H1 (cell line): ENCODE measurements at regions not wholly inside any gene's neighbourhood (a gene's known extent, or its start where the extent isn't known, plus 50 kb on each side); places are given as distances from the start of the nearest gene placed in this dataset.

Experiments
- CTCF ChIA-PET: fragments of 300-600 bp; sonication (Branson Sonifier 250); formaldehyde crosslinking; loops from one replicate; lab custom pipeline; 2021; ENCODE audit not compliant: partially characterized antibody; lab: Charles Lee
- POLR2A ChIA-PET: fragments of 300-600 bp; sonication (Branson Sonifier 250); formaldehyde crosslinking; loops from one replicate; lab custom pipeline; 2021; ENCODE audit warnings: inconsistent platforms; ENCODE audit not compliant: partially characterized antibody; lab: Charles Lee
- DNase-seq, 2 experiments: peaks; one replicate each; pipeline versions ENCODE4 v3.0.0 to v3.0.0-alpha.2; 2010 to 2022; ENCODE audit warnings: low spot score in 2 of 2, low read depth in 1 of 2, mixed read lengths in 1 of 2
- FAIRE-seq: peaks from 2 replicates; lab custom pipeline; 2011; peaks lifted over from hg19 to GRCh38; lab: Jason Lieb, UNC
- H2AFZ ChIP-seq: 2 replicates; pipeline ENCODE4 v1.8.1; 2012; ENCODE audit warnings: low read length, inconsistent platforms
- H2AK5ac ChIP-seq: 2 replicates; pipeline ENCODE4 v1.6.1; 2013; ENCODE audit warnings: low read depth, low read length
- H2BK120ac ChIP-seq: replicated peaks from 2 replicates; pipeline ENCODE3; 2013; ENCODE audit warnings: low read depth, low read length, inconsistent platforms
- H2BK12ac ChIP-seq: 2 replicates; pipeline ENCODE4 v1.6.1; 2013; ENCODE audit warnings: low read depth, low read length
- H2BK15ac ChIP-seq: 2 replicates; pipeline ENCODE4 v1.6.1; 2013; ENCODE audit warnings: low read length
- H2BK20ac ChIP-seq: 2 replicates; pipeline ENCODE4 v1.6.1; 2013; ENCODE audit warnings: low read length
- H2BK5ac ChIP-seq: 2 replicates; pipeline ENCODE4 v1.6.1; 2013; ENCODE audit warnings: low read depth, low read length
- H3K14ac ChIP-seq: 2 replicates; pipeline ENCODE4 v1.6.1; 2013; ENCODE audit warnings: inconsistent platforms; ENCODE audit not compliant: insufficient read length
- H3K18ac ChIP-seq: 2 replicates; pipeline ENCODE4 v1.6.1; 2013; ENCODE audit warnings: low read length; ENCODE audit errors: extremely low read depth
- H3K23ac ChIP-seq: 2 replicates; pipeline ENCODE4 v1.6.1; 2013; ENCODE audit warnings: inconsistent platforms; ENCODE audit not compliant: insufficient read length
- H3K23me2 ChIP-seq: 2 replicates; pipeline ENCODE4 v1.6.1; 2013; ENCODE audit warnings: low read depth, low read length
- H3K27ac ChIP-seq: 2 replicates; pipeline ENCODE4 v1.6.1; 2011; ENCODE audit warnings: low read depth, low read length, inconsistent platforms
- H3K27me3 ChIP-seq, 4 experiments: replicated peaks in 1 of 4; 1 replicate in 1 of 4; 2 replicates in 3 of 4; pipeline versions ENCODE4 v1.6.1 to v1.8.1; 2011 to 2013; ENCODE audit warnings: low read length in 3 of 4, mild to moderate bottlenecking in 3 of 4, inconsistent platforms in 2 of 4, mixed read lengths in 2 of 4, moderate library complexity in 1 of 4; ENCODE audit not compliant: control insufficient read depth in 3 of 4, insufficient read depth in 3 of 4; ENCODE audit errors: extremely low read depth in 1 of 4
- H3K36me3 ChIP-seq, 4 experiments: 2 replicates each; pipeline versions ENCODE4 v1.6.1 to v1.8.1; 2011 to 2013; ENCODE audit warnings: mild to moderate bottlenecking in 4 of 4, low read length in 3 of 4, moderate library complexity in 2 of 4, control low read depth in 1 of 4, inconsistent platforms in 1 of 4; ENCODE audit not compliant: insufficient read depth in 4 of 4, control insufficient read depth in 2 of 4
- H3K4ac ChIP-seq: replicated peaks from 2 replicates; pipeline ENCODE3; 2013; ENCODE audit warnings: low read length, low read depth, mixed read lengths, inconsistent platforms; ENCODE audit not compliant: insufficient read length
- H3K4me1 ChIP-seq, 4 experiments: replicated peaks in 1 of 4; 1 replicate in 1 of 4; 2 replicates in 3 of 4; pipeline versions ENCODE4 v1.6.1 to v1.8.1; 2011 to 2013; ENCODE audit warnings: low read length in 3 of 4, inconsistent platforms in 2 of 4, mixed read lengths in 1 of 4; ENCODE audit not compliant: insufficient read depth in 4 of 4, control insufficient read depth in 3 of 4
- H3K4me2 ChIP-seq, 2 experiments: 2 replicates each; pipeline versions ENCODE4 v1.6.1 to v1.8.1; 2011 to 2013; ENCODE audit warnings: low read depth in 2 of 2, low read length in 2 of 2, control low read depth in 1 of 2, inconsistent platforms in 1 of 2, mild to moderate bottlenecking in 1 of 2; ENCODE audit not compliant: insufficient read depth in 1 of 2
- H3K4me3 ChIP-seq, 4 experiments: fragments of 200-600, 300-600 bp in 1 of 4; sonication (generic), shearing (Covaris generic), sonication (Bioruptor Twin) in 1 of 4; 2 replicates each; pipeline versions ENCODE4 v1.5.1 to v1.8.1; 2011 to 2016; ENCODE audit warnings: low read length in 4 of 4, low read depth in 3 of 4, control low read depth in 2 of 4, inconsistent platforms in 2 of 4, mild to moderate bottlenecking in 2 of 4, mixed read lengths in 1 of 4, moderate library complexity in 1 of 4; ENCODE audit not compliant: insufficient read depth in 2 of 4; ENCODE audit errors: extremely low read depth in 1 of 4
- H3K56ac ChIP-seq: replicated peaks from 2 replicates; pipeline ENCODE3; 2013; ENCODE audit warnings: low read depth, mild to moderate bottlenecking, mixed read lengths, low read length, inconsistent platforms; ENCODE audit not compliant: insufficient read length
- H3K79me1 ChIP-seq: 2 replicates; pipeline ENCODE4 v1.6.1; 2013; ENCODE audit warnings: low read depth, low read length, control low read depth
- H3K79me2 ChIP-seq, 2 experiments: 2 replicates each; pipeline versions ENCODE4 v1.6.1 to v1.8.1; 2012 to 2013; ENCODE audit warnings: low read length in 2 of 2, mild to moderate bottlenecking in 2 of 2, inconsistent platforms in 1 of 2; ENCODE audit not compliant: insufficient read depth in 2 of 2, control insufficient read depth in 1 of 2
- H3K9ac ChIP-seq, 4 experiments: replicated peaks in 1 of 4; 1 replicate in 1 of 4; 2 replicates in 3 of 4; pipeline versions ENCODE4 v1.6.1 to v1.8.1; 2011 to 2013; ENCODE audit warnings: low read depth in 3 of 4, low read length in 3 of 4, control low read depth in 2 of 4, mild to moderate bottlenecking in 2 of 4, moderate library complexity in 2 of 4, inconsistent platforms in 1 of 4; ENCODE audit errors: extremely low read depth in 1 of 4
- H3K9me3 ChIP-seq, 2 experiments: 2 replicates each; pipeline versions ENCODE4 v1.6.1 to v1.8.1; 2012 to 2013; ENCODE audit warnings: mild to moderate bottlenecking in 2 of 2, moderate library complexity in 2 of 2, control low read depth in 1 of 2, inconsistent platforms in 1 of 2, low read depth in 1 of 2, low read length in 1 of 2, mixed read lengths in 1 of 2; ENCODE audit not compliant: insufficient read depth in 2 of 2
- H4K20me1 ChIP-seq, 2 experiments: replicated peaks in 1 of 2; 2 replicates each; pipeline versions ENCODE3 to v1.8.1; 2011 to 2013; ENCODE audit warnings: inconsistent platforms in 2 of 2, low read length in 2 of 2, mild to moderate bottlenecking in 1 of 2; ENCODE audit not compliant: insufficient read depth in 2 of 2, control insufficient read depth in 1 of 2
- H4K5ac ChIP-seq: 2 replicates; pipeline ENCODE4 v1.6.1; 2013; ENCODE audit warnings: low read length, low read depth, mixed read lengths, inconsistent platforms; ENCODE audit not compliant: insufficient read length
- H4K8ac ChIP-seq: 2 replicates; pipeline ENCODE4 v1.8.0; 2013; ENCODE audit warnings: mild to moderate bottlenecking, moderate library complexity, low read length, inconsistent platforms; ENCODE audit not compliant: insufficient read depth; ENCODE audit errors: extremely low read depth
- H4K91ac ChIP-seq: replicated peaks from 2 replicates; pipeline ENCODE3; 2013; ENCODE audit warnings: low read length, mixed read lengths, inconsistent platforms; ENCODE audit not compliant: insufficient read length
- BCL11A ChIP-seq, 2 experiments: IDR thresholded peaks; one replicate each; pipeline ENCODE4 v1.6.1; 2011; ENCODE audit warnings: low read depth in 2 of 2, low read length in 2 of 2, mild to moderate bottlenecking in 2 of 2
- CREB1 ChIP-seq: IDR thresholded peaks from 2 replicates; pipeline ENCODE4 v1.6.1; 2012; ENCODE audit warnings: inconsistent platforms
- CTBP2 ChIP-seq: IDR thresholded peaks from 2 replicates; pipeline ENCODE4 v1.7.0; 2011; ENCODE audit warnings: borderline replicate concordance, mild to moderate bottlenecking, moderate library complexity, mixed read lengths, low read length; ENCODE audit not compliant: insufficient read depth, insufficient read length
- GABPA ChIP-seq: IDR thresholded peaks from 2 replicates; pipeline ENCODE4 v1.6.1; 2011; ENCODE audit warnings: mild to moderate bottlenecking, low read length, moderate library complexity, borderline replicate concordance; ENCODE audit not compliant: insufficient read depth
- HDAC2 ChIP-seq, 2 experiments: fragments of 300-600 bp in 1 of 2; sonication (generic) in 1 of 2; IDR thresholded peaks; 2 replicates each; pipeline ENCODE4 v1.6.1; 2011 to 2012; ENCODE audit warnings: low read depth in 2 of 2, low read length in 2 of 2, mild to moderate bottlenecking in 2 of 2, moderate library complexity in 2 of 2, borderline replicate concordance in 1 of 2, inconsistent platforms in 1 of 2
- JUN ChIP-seq: IDR thresholded peaks from 2 replicates; pipeline ENCODE4 v1.6.1; 2011; ENCODE audit warnings: low read depth, mild to moderate bottlenecking, improper control_type of control experiment, low read length
- JUND ChIP-seq: IDR thresholded peaks from 2 replicates; pipeline ENCODE4 v1.6.1; 2011; ENCODE audit warnings: mild to moderate bottlenecking, improper control_type of control experiment, low read length
- RXRA ChIP-seq: IDR thresholded peaks from 2 replicates; pipeline ENCODE4 v1.6.1; 2011; ENCODE audit warnings: low read depth, mild to moderate bottlenecking, low read length, moderate library complexity; ENCODE audit not compliant: insufficient read depth
- SP1 ChIP-seq: IDR thresholded peaks from 2 replicates; pipeline ENCODE4 v1.6.1; 2011; ENCODE audit warnings: low read depth, low read length
- TCF12 ChIP-seq: IDR thresholded peaks from 2 replicates; pipeline ENCODE4 v1.6.1; 2011; ENCODE audit warnings: low read depth, mild to moderate bottlenecking, low read length
- WGBS, 2 experiments: shearing (Covaris generic) in 1 of 2; methylation state at CpG; one replicate each; pipeline versions ENCODE4 v1.1.6 to v1.1.7; 2013 to 2015; ENCODE audit warnings: low lambda C conversion rate in 2 of 2, mixed read lengths in 2 of 2, inconsistent platforms in 1 of 2, low coverage in 1 of 2, missing lambda C conversion rate in 1 of 2; ENCODE audit not compliant: insufficient replicate concordance in 2 of 2, insufficient coverage in 1 of 2, insufficient read length in 1 of 2; ENCODE audit errors: extremely low coverage in 1 of 2, missing lambda C conversion rate in 1 of 2; 5-methylcytosine and 5-hydroxymethylcytosine counted together
- TF ChIP-seq, protein P1 (sequence below): IDR thresholded peaks from 2 replicates; pipeline ENCODE4 v1.6.1; 2011; ENCODE audit warnings: low read depth, mild to moderate bottlenecking, low read length; ENCODE audit not compliant: insufficient read depth

DNA sequence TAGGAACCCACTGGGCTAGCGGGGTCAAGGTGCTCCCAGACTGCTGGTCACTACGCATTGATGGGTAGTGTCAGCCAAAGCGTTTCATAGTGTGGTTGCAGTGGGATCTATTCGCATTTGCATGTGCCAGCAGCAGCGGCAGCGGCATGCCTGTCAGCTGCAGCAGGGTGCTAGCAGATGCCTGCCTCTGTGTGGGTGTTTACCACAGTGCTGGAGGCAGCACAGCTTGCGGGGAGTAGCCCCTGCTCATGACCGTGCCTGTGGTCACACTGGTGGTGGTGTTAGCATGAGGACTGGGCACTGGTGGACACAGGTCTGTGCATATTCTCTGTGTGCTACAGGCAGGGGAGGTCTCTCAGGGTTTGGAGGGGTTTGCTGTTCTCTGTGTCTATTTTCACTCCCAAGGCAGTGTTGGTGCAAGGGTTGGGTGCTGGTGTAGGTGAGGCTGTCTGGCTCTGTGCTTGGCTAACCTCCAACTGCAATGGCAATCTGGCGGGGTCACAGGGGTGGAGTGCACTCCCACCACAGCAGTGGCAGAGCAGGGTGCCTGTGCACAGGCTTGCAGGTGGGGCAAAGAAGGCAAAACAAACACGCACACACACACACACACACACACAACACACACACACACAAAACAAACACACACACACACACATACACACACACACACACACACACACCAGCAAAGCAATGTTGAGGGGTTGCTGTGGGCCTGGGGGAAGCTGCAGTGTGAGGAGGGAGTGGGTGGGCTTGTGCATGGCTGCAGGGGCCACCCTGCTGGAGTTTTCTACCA lies 184.4 kb downstream of the GLUD2 start:
- no peaks in the 10 kb centered on the region for H3K23me2 ChIP-seq
- H3K56ac ChIP-seq: no peak overlapping the region
- no peak overlapping the region for H2BK20ac ChIP-seq
- H3K4me1 ChIP-seq: no peaks in the 10 kb centered on the region
- DNase-seq (no peak), FAIRE-seq (no peak)
- H2AFZ ChIP-seq: no peak overlapping the region
- no peak overlapping the region for H4K5ac ChIP-seq
- H2BK12ac ChIP-seq: no peak overlapping the region
- H2BK15ac ChIP-seq: no peak overlapping the region
- no peak overlapping the region for H3K18ac ChIP-seq
- peaks cover 4 to 24% of the 10 kb centered on the region in 2 experiments; a peak in 3 of 4 replicates for H3K9me3 ChIP-seq
- H2BK120ac ChIP-seq: no peak overlapping the region
- H3K27me3 ChIP-seq: no peaks in the 10 kb centered on the region
- no peaks in the 10 kb centered on the region for H4K20me1 ChIP-seq
- no peak overlapping the region for H4K91ac ChIP-seq
- H3K14ac ChIP-seq: no peak overlapping the region
- H3K4ac ChIP-seq: no peak overlapping the region
- H3K23ac ChIP-seq: no peak overlapping the region
- no peak overlapping the region for H4K8ac ChIP-seq
- H2BK5ac ChIP-seq: no peak overlapping the region
- no peak for TF ChIP-seq JUN
- no peak for TF ChIP-seq TCF12
- no peak for TF ChIP-seq GABPA
- TF ChIP-seq, protein P1, sequence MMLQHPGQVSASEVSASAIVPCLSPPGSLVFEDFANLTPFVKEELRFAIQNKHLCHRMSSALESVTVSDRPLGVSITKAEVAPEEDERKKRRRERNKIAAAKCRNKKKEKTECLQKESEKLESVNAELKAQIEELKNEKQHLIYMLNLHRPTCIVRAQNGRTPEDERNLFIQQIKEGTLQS: no peak
- no peak for TF ChIP-seq CREB1
- TF ChIP-seq SP1: no peak
- TF ChIP-seq JUND: no peak
- TF ChIP-seq CTBP2: no peak
- no peak for TF ChIP-seq HDAC2 (IDR thresholded peaks at IDR 0.05; ENCODE audit: borderline replicate concordance in 1 of 2, low read depth in 2 of 2, low read length in 2 of 2)
- no peak for TF ChIP-seq BCL11A (IDR thresholded peaks at IDR 0.05; ENCODE audit: low read depth in 2 of 2, low read length in 2 of 2)
- TF ChIP-seq RXRA: no peak
- no peak overlapping the region for H3K27ac ChIP-seq
- H3K4me2 ChIP-seq: no peak overlapping the region
- 60% methylated on average over 3 of the region's 10 CpGs; no CpG with 5 or more reads in 1 of the 2 experiments for WGBS, 2 experiments
- ChIA-PET CTCF (no interaction called here), POLR2A (no interaction called here)
- H3K79me2 ChIP-seq: no peaks in the 10 kb centered on the region
- no peaks in the 10 kb centered on the region for H3K36me3 ChIP-seq
- no peak overlapping the region for H2AK5ac ChIP-seq
- H3K9ac ChIP-seq: no peak overlapping the region
- no peaks in the 10 kb centered on the region for H3K79me1 ChIP-seq
- no peak overlapping the region for H3K4me3 ChIP-seq
